GM10266 (cell line): ENCODE measurements at regions not wholly inside any gene's neighbourhood (a gene's known extent, or its start where the extent isn't known, plus 50 kb on each side); places are given as distances from the start of the nearest gene placed in this dataset.
"Not testable (repeated sequence)": the region's sequence is repeated elsewhere in the genome, so short reads cannot be mapped to it uniquely, and the experiment has no call there.

Experiments
- DNase-seq: peaks from one replicate; pipeline ENCODE4 v3.0.0; 2012; ENCODE audit errors: extremely low spot score
- TF ChIP-seq, protein P1 (sequence below): IDR thresholded peaks from 2 replicates; pipeline ENCODE4 v1.5.1; 2012; ENCODE audit warnings: mild to moderate bottlenecking, low read depth; ENCODE audit not compliant: control insufficient read depth, insufficient read depth; ENCODE audit errors: missing control alignments

DNA sequence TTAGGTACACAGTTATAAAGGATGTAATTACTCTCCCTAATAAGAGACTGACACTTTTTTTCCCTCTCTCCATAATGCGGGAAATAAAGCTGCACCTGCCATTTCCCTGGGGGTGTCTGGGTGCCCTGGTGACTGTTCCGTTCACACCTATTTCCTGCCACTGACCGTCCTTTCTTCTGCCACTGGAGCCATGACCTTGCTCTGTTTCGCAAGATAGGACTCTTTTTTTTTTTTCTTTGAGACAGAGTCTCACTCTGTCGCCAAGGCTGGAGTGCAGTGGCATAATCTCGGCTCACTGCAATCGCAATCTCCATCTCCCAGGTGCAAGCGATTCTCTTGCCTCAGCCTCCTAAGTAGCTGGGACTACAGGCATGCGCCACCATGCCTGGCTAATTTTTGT, 66.1 kb upstream of the SERBP1 start:
- TF ChIP-seq, protein P1, sequence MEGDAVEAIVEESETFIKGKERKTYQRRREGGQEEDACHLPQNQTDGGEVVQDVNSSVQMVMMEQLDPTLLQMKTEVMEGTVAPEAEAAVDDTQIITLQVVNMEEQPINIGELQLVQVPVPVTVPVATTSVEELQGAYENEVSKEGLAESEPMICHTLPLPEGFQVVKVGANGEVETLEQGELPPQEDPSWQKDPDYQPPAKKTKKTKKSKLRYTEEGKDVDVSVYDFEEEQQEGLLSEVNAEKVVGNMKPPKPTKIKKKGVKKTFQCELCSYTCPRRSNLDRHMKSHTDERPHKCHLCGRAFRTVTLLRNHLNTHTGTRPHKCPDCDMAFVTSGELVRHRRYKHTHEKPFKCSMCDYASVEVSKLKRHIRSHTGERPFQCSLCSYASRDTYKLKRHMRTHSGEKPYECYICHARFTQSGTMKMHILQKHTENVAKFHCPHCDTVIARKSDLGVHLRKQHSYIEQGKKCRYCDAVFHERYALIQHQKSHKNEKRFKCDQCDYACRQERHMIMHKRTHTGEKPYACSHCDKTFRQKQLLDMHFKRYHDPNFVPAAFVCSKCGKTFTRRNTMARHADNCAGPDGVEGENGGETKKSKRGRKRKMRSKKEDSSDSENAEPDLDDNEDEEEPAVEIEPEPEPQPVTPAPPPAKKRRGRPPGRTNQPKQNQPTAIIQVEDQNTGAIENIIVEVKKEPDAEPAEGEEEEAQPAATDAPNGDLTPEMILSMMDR = no peak
- no peak for DNase-seq

GRCh38 chr1:67500413-67500959, 70.3 kb upstream of the SERBP1 start:
- DNase-seq = peak; percentile 85
- TF ChIP-seq, protein P1 = peak; percentile 99

DNA sequence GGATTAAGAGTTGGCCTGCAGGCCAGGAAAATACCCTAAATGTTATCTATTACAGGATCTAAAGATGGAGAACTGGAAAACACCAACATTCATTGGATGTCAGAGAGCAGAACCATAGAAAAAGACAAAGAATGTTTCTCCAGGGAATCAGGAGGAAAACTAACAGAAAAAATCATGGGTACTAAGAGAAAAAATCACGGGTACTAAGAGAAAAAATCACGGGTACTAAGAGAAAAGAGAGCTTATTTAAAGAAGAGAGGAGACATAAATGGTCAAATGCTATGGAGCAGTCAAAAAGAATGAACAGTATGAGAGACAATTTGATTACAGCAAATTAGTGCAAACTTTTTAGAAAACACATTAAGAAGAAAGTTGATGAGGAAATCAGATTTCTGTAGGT, 73.8 kb upstream of the SERBP1 start:
- TF ChIP-seq, protein P1 = no peak
- DNase-seq = no peak

DNA sequence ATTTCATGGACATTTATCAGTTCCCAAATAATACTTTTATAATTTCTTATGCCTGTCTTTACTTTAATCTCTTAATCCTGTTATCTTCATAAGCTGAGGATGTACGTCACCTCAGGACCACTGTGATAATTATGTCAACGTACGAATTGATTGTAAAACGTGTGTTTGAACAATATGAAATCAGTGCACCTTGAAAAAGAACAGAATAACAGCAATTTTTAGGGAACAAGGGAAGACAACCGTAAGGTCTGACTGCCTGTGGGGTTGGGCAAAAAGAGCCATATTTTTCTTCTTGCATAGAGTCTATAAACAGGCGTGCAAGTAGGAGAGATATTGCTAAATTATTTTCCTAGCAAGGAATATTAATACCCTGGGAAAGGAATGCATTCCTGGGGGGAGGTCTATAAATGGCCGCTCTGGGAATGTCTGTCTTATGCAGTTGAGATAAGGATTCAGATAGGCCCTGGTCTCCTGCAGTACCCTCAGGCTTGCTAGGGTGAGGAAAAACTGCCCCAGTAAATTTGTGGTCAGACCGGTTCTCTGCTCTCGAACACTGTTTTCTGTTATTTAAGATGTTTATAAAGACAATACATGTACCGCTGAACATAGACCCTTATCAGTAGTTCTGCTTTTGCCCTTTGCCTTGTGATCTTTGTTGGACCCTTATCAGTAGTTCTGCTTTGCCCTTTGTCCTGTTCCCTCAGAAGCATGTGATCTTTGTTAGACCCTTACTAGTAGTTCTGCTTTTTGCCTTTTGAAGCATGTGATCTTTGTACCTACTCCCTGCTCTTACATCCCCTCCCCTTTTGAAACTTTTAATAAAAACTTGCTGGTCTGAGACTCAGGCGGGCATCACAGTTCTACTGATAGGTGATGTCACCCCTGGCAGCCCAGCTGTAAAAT, 83.4 kb upstream of the SERBP1 start:
- DNase-seq = not testable (repeated sequence)

- TF ChIP-seq, protein P1 = no peak
- DNase-seq = no peak
These were observed 84.1 kb upstream of the SERBP1 start for GRCh38 chr1:67514300-67514699.

- no peak for DNase-seq
- TF ChIP-seq, protein P1 = no peak
These were observed 84.6 kb upstream of the SERBP1 start for GRCh38 chr1:67514786-67515185.

GRCh38 chr1:67515324-67516080, 85.3 kb upstream of the SERBP1 start:
- no peak for DNase-seq
- TF ChIP-seq, protein P1 = no peak
